NCI-H82 treated with DMSO at 0.1 percent for 48 hours (cell line): ENCODE measurements at regions not wholly inside any gene's neighbourhood (a gene's known extent, or its start where the extent isn't known, plus 50 kb on each side); places are given as distances from the start of the nearest gene placed in this dataset.
"Not testable (repeated sequence)": the region's sequence is repeated elsewhere in the genome, so short reads cannot be mapped to it uniquely, and the experiment has no call there.

ENCODE experiments used
- DNase-seq: peaks from one replicate; lab custom pipeline; 2025; ENCODE audit not compliant: unreplicated experiment; lab: John Stamatoyannopoulos, UW

DNA sequence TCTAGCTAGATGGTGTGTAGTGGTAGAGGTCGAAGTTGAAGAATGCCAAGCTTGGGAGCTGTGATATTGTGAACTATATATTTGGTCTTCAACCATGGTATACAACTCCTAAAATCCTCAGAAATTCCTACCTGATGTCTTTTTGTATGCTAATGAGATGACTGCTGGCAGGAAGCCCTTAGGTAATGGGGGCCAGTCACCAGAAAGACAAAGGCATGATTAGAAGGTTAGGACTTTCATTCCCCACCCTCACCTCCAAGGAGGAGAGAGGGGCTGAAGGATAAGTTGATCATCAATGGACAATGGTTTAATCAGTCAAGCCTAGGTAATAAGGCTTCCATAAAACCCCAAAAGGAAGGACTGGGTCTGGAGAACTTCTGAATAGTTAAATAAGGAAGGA lies 285.7 kb upstream of the POU5F2 start:
- DNase-seq: no peak

DNA sequence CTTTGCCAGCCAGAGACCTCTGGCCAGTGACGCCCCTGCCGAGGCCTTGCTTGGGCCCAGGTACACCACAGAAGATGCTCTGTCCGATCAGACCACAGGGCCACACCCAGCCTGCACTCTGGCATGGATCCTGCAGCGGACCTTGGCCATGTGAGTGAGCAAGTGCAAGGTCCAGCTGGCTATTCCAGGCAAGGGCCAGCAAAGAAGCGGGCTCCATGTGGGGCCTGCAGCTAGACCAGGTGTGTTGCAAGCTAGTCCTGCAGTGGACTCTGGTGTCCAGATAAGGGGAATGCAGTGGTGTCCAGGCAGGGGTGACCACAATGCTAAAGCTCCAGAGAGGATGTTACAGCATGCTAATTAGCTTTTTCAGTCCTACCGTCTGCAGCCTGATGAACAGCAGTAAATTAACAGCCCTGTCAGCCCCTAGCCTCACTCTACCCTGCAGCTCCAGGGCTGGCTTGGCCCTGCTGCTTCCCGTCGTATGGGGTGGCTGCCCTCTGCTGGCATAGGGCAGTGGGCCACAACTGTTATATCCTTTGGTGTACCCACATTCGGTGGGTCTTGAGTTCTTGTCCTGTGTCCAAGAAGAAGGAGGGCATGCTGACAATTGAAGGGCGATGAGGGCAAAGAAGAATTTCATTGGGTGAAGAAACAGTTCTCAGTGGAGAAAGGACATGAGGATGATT lies 284.5 kb upstream of the POU5F2 start:
- DNase-seq: no peak

DNA sequence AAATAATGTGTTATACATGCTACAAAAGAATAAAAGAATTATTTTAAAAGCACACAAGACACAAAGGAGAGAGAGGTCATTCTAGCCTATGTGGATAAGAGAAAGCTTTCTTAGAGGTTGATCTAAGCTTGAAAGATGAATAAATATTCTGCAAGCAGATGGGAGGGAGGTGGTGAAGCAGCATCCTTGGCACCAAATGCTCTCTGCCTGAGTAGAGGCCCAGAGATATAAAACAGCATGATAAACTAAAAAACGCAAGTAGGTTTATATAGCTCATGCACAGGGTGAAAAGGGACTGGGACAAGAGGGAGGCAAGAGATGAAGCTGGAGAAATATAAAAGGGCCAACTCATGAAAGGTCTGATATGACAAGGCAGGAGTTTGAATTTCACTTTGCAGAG lies 283.2 kb upstream of the POU5F2 start:
- DNase-seq: no peak

DNA sequence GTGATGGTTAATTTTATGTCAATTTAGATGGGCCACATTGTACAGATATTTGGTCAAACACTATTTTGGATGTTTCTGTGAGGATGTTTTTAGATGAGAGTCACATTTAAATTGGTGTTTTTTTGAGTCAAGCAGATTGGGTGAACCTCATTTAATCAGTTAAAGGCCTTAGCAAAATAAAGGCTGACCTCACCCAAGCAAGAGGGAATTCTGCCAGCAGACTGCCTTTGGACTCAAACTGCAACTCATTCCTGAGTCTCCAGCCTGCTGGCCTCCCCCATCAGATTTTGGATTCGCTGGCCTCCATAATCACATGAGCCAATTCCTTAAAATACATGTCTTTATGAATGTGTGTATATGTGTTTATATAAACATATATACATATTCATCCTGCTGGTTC lies 282.7 kb upstream of the POU5F2 start:
- no peak for DNase-seq

DNA sequence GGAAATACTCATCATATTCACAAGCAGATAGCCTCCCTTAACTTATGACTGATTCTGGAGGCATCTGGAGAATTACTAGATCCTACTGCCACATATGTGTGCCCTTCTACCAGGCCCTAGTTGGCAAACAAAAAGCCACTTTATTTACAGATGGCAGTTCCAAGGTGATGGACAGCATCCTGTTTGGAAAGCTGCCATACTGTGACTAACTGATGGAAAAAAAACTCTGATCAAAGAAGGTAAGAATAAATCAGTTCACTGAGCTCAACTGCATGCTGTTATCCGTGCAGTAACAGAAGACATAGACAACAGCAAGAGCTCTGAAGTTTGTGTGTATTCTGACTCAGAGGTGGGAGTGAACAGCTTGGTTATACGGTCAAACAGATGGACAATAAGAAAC lies 279.8 kb upstream of the POU5F2 start:
- no peak for DNase-seq

DNA sequence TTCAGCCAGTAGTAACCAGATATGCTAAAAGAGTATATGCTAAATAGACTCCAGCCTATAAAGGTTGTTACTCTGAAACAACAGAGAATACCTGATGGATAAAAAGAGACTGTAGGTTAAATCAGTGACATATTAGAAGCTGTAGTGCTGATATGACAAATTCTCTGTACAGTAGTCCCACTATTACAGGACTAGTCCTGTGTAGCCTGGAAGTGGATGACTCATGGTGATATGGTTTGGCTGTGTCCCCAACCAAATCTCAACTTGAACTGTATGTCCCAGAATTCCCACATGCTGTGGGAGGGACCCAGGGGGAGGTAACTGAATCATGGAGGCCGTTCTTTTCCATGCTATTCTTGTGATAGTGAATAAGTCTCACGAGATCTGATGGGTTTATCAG lies 276.2 kb upstream of the POU5F2 start:
- no peak for DNase-seq

DNA sequence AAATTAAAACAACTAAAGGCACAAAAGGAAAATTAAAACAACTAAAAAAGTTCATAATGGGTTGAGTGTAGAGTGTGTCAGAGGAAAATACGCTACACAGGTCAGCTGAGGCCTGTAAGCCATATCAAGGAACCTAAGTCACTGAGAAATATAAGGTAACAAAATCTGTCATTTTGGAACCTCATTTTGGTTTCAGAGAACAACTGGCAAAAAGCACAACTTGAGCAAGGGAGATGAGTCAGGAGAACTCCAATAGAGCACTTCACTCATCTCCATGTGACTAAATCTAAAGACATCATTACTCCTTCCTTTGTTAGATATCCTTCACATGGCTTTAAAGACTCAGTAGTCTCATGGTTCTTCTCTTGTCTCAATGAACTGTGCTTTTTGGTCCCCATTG lies 269.4 kb upstream of the POU5F2 start:
- no peak for DNase-seq

DNA sequence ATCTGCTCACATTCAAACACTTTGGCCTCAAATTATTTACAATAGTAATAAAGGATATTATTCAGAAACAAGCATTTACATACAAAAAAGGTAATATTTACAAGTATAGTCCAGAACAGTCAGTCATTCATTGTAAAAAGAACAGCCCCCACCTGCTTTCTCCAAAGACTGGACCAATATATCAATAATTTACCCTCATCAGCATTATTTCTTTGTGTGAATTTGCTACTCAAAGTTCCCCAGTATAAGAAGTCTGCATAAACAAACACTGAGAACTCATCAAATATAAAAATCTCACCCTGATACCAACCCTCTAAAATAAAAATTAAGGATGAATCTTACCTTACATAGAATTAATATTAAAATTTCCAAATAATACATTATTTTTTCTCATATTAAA lies 267.8 kb upstream of the POU5F2 start:
- DNase-seq: no peak

DNA sequence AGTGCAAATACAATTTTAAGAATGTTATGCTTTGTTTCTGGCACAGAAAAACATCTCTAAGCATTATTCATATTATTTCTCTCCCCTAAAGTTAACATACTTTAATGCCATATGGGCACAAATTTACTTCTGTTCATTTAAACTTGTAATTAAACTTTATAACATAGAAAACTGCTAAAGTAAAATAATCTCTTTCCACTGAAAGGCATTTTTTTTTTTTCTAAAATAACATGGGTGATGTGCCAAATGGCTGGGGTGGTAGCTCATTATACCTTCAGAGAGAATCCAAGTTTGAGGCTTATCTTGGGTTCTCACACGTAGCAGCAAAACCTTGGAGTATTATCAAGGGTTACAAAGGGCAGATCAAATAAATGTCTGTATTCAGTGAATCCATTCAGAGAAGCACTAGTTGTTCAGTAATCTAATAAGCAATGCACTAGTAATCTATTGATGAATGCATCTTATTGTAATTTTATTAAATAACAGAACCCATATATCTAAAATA lies 257.6 kb upstream of the POU5F2 start:
- no peak for DNase-seq

DNA sequence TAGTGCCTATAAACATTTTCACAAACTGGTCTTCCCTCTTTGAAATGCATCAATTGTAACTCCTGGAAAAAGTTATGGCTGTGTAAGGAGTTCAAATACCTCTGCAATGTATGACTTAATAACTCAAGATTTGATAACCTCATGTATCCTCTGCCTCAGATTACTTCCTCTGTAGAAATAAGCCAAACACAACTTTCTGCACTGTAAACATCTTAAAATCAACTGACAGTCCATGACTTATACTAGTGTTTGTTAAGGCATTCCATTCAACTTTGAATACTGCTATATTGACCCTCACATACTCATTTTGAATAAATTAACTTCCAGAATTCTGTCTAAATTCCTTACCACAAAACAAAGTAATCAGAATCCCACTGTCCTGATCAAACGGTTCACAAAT lies 256.2 kb upstream of the POU5F2 start:
- DNase-seq: no peak

DNA sequence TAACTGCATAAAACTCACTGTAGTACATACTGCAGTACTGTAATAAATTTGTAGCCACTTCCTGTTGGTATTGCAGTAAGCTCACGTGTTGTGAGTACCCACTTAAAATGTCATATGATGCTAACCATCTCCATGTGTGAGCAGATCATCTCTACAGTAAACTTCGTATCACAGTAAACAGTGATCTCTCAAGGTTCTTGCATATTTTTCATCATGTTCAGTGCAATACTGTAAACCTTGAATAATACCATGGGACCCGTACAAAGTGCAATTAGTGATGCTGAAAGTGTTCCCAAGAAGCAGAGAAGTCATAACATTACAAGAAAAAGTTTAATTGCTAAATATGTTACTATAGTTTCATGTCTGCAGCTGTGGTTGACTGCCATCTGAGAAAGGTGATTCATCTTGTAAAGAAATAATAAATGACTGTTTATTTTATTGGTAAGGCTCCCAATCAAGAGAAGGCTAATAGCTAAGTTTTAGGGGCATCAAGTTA lies 253.8 kb upstream of the POU5F2 start:
- no peak for DNase-seq

DNA sequence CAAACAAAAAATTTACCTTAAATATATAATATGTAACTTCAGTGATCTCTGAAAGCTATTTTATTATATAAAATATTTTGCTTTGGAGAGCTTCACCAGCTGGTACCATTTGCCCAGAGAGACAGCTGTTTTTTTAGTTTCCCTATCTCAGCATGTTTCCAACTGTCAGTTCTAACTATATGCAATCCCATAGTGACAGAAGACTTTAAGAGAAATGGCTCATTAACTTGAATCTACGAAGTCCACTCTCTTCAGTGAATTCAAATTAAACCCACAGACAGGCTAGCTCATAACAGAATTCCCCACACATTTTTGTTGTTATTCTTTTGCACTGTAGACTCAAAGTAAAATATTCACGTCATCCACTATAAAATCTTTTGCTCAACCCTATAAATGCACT lies 251.8 kb upstream of the POU5F2 start:
- DNase-seq: no peak

DNA sequence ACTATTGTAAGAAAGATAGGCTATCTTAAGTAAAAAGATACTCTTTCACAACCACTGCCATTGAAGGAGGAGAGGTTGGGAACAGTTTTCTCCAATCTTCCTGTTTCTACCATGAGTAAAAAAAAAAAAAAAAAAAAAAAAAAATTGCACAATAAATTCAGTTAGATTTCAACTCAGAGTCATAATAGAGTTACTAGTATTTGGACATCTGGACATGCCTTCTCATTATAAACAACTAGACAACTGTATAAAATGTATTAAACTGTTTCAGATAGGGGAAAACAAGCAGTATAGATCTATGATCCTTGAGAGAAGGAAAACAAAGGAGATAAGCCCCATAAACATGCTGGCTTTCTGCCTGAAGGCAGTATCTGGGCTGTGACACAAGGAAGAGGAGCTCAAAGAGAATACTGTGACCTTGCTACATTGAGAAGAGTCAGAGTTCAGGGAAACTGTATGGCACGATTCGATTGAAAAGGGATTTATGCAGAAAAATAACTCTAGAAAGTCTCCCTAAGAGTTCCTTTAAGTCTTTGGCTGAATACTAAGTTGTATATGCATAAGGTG lies 249.2 kb upstream of the POU5F2 start:
- no peak for DNase-seq

DNA sequence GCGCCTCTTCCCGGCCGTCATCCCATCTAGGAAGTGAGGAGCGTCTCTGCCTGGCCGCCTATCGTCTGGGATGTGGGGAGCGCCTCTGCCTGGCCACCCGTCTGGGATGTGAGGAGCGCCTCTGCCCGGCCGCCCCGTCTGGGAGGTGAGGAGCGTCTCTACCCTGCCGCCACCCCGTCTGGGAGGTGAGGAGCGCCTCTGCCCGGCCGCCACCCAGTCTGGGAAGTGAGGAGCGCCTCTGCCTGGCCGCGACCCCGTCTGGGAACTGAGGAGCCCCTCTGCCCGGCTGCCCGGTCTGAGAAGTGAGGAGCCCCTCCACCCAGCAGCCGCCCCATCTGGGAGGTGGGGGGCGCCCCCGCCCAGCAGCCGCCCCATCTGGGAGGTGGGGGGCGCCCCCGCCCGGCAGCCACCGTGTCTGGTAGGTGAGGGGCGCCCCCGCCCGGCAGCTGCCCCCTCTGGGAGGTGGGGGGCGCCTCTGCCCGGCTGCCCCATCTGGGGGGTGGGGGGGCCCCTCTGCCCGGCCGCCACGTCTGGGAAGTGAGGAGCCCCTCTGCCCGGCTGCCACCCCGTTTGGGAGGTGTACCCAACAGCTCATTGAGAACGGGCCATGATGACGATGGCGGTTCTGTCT lies 244.7 kb upstream of the POU5F2 start:
- DNase-seq: not testable (repeated sequence)

DNA sequence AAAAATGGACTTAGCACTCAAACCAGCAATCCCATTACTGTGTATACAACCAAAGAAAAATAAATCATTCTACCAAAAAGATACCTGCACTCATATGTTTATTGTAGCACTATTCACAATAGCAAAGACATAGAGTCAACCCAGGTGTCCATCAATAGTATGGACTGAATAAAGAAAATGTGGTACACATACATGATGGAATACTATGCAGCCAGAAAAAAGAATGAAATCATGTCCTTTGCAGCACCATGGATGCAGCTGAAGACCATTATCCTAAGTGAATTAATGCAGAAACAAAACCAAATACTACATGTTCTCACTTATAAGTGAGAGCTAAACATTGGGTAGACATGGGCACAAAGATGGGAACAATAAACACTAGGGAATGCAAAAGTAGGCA lies 236.8 kb upstream of the POU5F2 start:
- DNase-seq: no peak

DNA sequence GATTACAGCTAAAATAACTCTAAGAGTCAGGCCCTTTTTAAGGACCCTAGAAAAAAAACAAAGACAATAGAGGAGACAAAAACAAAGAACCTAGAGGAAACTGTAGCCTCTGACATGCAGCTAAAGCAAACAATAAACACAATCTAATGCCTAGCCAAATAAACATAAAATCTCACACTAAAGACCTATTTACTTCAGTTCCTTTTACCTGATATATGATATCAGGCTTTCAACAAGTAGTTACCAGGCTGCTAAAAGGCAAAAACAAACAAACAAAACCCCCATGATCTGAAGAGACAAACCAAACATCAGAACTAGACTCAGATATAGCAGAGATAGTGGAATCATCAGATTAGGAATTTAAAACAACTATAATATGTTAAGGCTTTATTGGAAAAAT lies 226.5 kb upstream of the POU5F2 start:
- no peak for DNase-seq

DNA sequence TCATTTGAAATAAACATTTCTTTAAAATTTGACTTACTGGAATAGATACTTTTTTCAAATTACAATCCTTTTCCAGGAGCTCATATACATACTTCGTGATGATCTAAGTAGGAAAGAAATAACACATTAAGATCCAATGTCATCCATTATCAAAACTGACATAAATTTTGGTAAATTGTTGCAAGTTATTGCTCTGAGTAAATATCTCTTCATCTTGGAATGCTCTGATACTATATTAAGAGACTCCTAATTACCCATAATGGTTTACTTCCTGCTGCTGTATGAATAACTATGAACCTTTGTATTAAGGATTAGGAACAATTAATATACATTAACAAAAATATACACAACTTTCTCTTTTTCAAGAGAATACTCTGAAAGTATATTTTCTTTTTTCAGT lies 223.0 kb upstream of the POU5F2 start:
- no peak for DNase-seq

DNA sequence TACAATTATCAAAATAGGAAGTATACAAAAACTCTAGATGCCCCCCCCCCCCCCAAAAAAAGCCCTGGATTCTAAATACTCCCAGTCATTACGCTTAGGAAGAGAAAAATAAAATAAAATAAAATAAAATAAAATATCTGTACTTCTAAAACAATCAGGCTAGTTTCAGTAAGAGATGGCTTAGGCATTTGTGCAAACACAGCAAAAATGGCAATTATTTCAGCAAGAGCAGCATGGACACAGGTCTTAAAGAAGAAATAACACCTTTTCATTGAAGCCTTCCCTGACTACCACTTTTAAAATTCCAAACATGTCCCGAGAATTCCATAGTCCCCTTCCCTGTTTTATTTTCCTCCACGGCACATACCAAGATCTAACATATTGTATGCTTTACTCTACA lies 218.6 kb upstream of the POU5F2 start:
- DNase-seq: no peak

DNA sequence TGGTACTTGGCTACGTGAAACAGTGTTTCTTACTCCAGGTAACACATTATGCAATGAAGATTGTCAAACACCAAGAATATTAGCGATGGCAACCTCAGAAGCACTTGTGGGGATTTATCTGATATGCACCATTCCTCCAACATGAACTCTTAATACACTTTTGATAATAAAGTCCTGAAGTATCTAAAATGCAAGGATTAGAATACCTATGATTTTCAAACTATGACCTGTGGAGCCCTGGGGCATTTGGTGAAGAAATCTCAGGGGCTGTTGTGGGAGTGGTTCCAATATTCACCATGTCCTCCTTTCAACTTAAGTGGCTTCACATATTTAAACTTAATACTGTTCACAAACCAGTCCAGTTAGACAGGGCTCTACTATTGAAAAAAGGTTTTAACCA lies 214.6 kb upstream of the POU5F2 start:
- DNase-seq: no peak

DNA sequence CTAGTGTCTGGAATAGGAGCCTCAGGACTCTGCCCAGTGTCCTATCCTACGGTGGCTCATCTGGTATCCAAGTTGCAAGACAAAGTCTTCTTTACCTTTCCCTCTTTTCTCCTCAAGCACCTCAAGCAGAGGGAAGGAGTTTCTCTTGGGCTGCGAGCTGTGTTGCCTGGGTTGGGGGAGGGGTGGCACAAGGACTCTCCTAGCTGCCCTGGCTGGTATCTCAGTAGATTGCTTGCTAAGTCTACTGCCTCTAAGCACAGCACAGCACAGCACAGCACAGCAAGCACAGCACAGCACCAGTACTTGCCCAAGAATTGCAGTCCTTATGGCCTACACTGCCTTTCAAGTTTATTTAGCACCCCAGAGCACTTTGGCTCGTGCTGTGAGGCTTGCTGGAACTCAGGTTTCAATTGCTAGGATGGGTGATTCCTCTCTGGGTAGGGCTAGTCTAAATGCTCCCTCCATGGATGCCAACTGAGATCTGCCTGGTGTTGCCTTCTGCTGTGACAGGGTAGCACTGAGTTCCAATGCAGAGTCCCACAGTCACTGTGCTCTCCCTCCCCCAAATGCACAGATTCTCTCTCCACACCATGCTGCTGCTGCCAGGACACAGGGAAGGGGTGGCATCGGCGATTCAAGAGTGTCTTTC lies 213.1 kb upstream of the POU5F2 start:
- no peak for DNase-seq

DNA sequence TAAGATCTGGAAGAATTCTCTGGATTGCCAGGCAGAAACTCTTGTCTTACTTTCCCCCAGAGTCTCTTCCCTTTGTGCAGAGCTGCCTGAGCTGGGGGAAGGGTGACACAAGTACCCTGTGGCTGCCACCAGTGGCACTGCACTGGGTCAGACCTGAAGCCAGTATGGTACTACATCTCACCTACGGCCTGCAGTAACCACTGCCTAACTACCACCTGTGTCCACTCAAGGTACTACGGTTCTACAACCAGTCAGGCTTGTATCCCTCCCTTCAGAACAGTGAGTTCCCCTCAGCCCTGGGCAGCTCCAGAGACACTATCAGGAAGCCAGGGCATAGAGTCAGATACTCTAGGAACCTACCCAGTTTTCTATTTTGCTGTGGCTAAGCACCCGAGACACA lies 212.0 kb upstream of the POU5F2 start:
- DNase-seq: no peak

DNA sequence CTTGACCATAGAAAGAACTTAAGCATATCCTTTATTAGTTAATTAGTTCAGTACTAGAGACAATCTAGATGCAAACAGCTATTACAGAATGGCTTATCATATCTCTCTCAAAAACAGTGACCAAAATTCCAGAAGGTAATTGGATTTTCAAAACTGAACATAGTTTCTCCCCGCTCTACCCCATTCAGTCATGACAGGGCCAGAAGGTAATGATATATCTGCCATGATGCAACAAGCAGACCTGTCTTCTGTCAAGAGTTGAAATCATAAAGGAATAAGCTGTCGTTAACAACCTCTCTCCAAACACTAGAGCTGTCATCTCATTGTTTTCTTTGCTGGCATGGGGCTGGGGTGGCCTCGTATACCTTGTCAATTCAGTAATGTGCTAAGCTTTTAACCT lies 200.5 kb upstream of the POU5F2 start:
- DNase-seq: no peak
